ENCODE measurements at regions not wholly inside any gene's neighbourhood (a gene's known extent, or its start where the extent isn't known, plus 50 kb on each side); places are given as distances from the start of the nearest gene placed in this dataset.

DNA sequence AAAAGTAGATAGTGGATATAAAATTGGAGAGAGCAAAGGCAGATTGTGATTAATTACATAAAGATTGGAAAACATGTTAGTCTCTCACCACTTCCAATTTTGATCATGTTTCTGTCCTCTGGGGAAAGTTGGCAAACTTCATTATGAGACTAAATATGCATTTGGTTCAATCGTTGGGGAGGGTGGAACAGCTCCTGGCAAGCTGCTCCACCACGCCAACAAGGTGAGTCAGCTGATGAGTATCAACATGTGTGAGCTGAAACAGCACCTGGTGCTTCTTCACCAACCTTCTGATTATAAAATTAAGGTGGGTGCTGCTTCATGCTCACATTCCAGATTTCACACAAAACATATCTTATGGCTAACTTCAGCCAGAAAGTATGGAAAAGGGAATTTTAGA is 1784.6 kb downstream of the SLITRK5 start:
- no peak overlapping the region for H3K9ac ChIP-seq (ENCODE audit: low read depth in 1 of 2, low read length in 2 of 2)
- no peaks in the 10 kb centered on the region for H3K4me1 ChIP-seq (ENCODE audit: control insufficient read depth in 4 of 4, insufficient read depth in 4 of 4, low read length in 3 of 4)
- no peaks in the 10 kb centered on the region for H3K9me3 ChIP-seq (ENCODE audit: control insufficient read depth in 4 of 4, low read length in 3 of 4)
- H3K4me3 ChIP-seq (ENCODE audit: low read depth in 1 of 3, low read length in 3 of 3) = no peak overlapping the region
- TF ChIP-seq YY1 (IDR thresholded peaks at IDR 0.05) = no peak
- TF ChIP-seq TAF1 (conservative IDR thresholded peaks at IDR 0.05) = no peak
- TF ChIP-seq, protein P1, sequence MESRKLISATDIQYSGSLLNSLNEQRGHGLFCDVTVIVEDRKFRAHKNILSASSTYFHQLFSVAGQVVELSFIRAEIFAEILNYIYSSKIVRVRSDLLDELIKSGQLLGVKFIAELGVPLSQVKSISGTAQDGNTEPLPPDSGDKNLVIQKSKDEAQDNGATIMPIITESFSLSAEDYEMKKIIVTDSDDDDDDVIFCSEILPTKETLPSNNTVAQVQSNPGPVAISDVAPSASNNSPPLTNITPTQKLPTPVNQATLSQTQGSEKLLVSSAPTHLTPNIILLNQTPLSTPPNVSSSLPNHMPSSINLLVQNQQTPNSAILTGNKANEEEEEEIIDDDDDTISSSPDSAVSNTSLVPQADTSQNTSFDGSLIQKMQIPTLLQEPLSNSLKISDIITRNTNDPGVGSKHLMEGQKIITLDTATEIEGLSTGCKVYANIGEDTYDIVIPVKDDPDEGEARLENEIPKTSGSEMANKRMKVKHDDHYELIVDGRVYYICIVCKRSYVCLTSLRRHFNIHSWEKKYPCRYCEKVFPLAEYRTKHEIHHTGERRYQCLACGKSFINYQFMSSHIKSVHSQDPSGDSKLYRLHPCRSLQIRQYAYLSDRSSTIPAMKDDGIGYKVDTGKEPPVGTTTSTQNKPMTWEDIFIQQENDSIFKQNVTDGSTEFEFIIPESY (IDR thresholded peaks at IDR 0.05) = no peak
- no peak for TF ChIP-seq JUND (IDR thresholded peaks at IDR 0.05)
- TF ChIP-seq FOXA2 (IDR thresholded peaks at IDR 0.05) = no peak
- TF ChIP-seq GABPA (IDR thresholded peaks at IDR 0.05 in 1 of 2, conservative IDR thresholded peaks at IDR 0.05 in 1 of 2) = no peak
- no peak for TF ChIP-seq EGR1 (IDR thresholded peaks at IDR 0.05; ENCODE audit: low read depth in 2 of 2)
- no peak for TF ChIP-seq NR2F2 (IDR thresholded peaks at IDR 0.05)
- no peak for TF ChIP-seq HNF4G (IDR thresholded peaks at IDR 0.05)
- DNase-seq (ENCODE audit: low spot score) = no peak
- WGBS = 67% methylated on average over 2 of the region's 2 CpGs
- H3K36me3 ChIP-seq (ENCODE audit: control insufficient read depth in 4 of 4, insufficient read depth in 3 of 4, low read depth in 1 of 4, low read length in 3 of 4) = no peaks in the 10 kb centered on the region
- H3K27me3 ChIP-seq (ENCODE audit: control insufficient read depth in 4 of 4, insufficient read depth in 4 of 4, low read length in 3 of 4) = no peaks in the 10 kb centered on the region
- H3K27ac ChIP-seq (ENCODE audit: low read depth in 1 of 2, low read length in 2 of 2) = no peak overlapping the region

DNA sequence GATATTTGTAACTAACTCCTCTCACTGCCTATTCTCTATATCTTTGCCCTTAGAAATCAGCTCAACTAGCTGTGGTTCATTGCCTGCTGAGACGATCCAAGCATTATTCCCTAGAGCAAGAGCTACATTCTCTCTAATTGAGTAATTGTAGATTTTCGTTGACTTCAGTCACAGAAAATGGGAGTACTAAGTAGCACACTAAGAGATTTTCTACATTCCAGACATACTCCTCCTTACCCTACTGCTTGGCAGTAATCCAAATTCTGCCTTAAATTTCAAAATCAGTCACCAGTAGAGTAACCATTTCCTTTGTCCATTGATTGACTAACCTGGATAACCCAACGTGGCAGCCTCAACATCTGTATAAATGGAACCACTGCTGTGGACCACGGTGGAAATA is 1786.8 kb downstream of the SLITRK5 start:
- no peaks in the 10 kb centered on the region for H3K27me3 ChIP-seq (ENCODE audit: control insufficient read depth in 4 of 4, insufficient read depth in 4 of 4, low read length in 3 of 4)
- no peak overlapping the region for H3K4me3 ChIP-seq (ENCODE audit: low read depth in 1 of 3, low read length in 3 of 3)
- H3K9ac ChIP-seq (ENCODE audit: low read depth in 1 of 2, low read length in 2 of 2) = no peak overlapping the region
- H3K27ac ChIP-seq (ENCODE audit: low read depth in 1 of 2, low read length in 2 of 2) = no peak overlapping the region
- WGBS = 59% methylated on average over 4 of the region's 4 CpGs
- DNase-seq (ENCODE audit: low spot score) = no peak
- TF ChIP-seq FOXA1 (IDR thresholded peaks at IDR 0.05) (no peak), FOXA2 (IDR thresholded peaks at IDR 0.05) (no peak), EGR1 (IDR thresholded peaks at IDR 0.05; ENCODE audit: low read depth in 2 of 2) (no peak), JUND (IDR thresholded peaks at IDR 0.05) (no peak)
- TF ChIP-seq, protein P1 (IDR thresholded peaks at IDR 0.05) = no peak
- TF ChIP-seq, protein P2, sequence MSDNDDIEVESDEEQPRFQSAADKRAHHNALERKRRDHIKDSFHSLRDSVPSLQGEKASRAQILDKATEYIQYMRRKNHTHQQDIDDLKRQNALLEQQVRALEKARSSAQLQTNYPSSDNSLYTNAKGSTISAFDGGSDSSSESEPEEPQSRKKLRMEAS (IDR thresholded peaks at IDR 0.05) = no peak
- H3K36me3 ChIP-seq (ENCODE audit: control insufficient read depth in 4 of 4, insufficient read depth in 3 of 4, low read depth in 1 of 4, low read length in 3 of 4) = no peaks in the 10 kb centered on the region
- no peaks in the 10 kb centered on the region for H3K9me3 ChIP-seq (ENCODE audit: control insufficient read depth in 4 of 4, low read length in 3 of 4)
- H3K4me1 ChIP-seq (ENCODE audit: control insufficient read depth in 4 of 4, insufficient read depth in 4 of 4, low read length in 3 of 4) = no peaks in the 10 kb centered on the region

DNA sequence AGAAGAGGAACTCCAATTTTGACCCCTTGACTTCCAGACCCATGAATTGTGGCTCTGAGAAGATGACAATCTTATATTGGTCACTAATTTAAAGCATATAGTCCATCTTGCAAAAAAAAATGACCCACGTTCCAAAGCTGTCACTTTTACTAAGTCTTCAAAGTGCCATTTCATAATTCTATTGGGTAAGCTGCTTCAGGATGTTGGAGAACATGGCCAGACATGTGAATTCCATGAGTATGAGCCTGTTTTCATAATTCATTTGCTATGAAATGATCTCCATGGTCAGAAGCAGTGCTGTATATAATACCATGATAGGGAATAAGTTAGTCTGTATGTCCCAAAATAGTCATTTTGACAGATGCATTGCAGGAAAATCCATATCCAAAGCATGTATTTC is 1787.3 kb downstream of the SLITRK5 start:
- Histone ChIP-seq H3K9me3 (ENCODE audit: control insufficient read depth in 4 of 4, low read length in 3 of 4) (no peaks in the 10 kb centered on the region), H3K4me3 (ENCODE audit: low read depth in 1 of 3, low read length in 3 of 3) (no peak overlapping the region), H3K4me1 (ENCODE audit: control insufficient read depth in 4 of 4, insufficient read depth in 4 of 4, low read length in 3 of 4) (no peaks in the 10 kb centered on the region), H3K36me3 (ENCODE audit: control insufficient read depth in 4 of 4, insufficient read depth in 3 of 4, low read depth in 1 of 4, low read length in 3 of 4) (no peaks in the 10 kb centered on the region), H3K27ac (ENCODE audit: low read depth in 1 of 2, low read length in 2 of 2) (no peak overlapping the region), H3K9ac (ENCODE audit: low read depth in 1 of 2, low read length in 2 of 2) (no peak overlapping the region), H3K27me3 (ENCODE audit: control insufficient read depth in 4 of 4, insufficient read depth in 4 of 4, low read length in 3 of 4) (no peaks in the 10 kb centered on the region)
- no peak for DNase-seq (ENCODE audit: low spot score)
- WGBS = 83% methylated on average over 1 of the region's 1 CpG
- TF ChIP-seq NR2F2 (IDR thresholded peaks at IDR 0.05) = no peak
- TF ChIP-seq SP1 (IDR thresholded peaks at IDR 0.05) = no peak
- no peak for TF ChIP-seq HNF4G (IDR thresholded peaks at IDR 0.05)
- TF ChIP-seq, protein P3, sequence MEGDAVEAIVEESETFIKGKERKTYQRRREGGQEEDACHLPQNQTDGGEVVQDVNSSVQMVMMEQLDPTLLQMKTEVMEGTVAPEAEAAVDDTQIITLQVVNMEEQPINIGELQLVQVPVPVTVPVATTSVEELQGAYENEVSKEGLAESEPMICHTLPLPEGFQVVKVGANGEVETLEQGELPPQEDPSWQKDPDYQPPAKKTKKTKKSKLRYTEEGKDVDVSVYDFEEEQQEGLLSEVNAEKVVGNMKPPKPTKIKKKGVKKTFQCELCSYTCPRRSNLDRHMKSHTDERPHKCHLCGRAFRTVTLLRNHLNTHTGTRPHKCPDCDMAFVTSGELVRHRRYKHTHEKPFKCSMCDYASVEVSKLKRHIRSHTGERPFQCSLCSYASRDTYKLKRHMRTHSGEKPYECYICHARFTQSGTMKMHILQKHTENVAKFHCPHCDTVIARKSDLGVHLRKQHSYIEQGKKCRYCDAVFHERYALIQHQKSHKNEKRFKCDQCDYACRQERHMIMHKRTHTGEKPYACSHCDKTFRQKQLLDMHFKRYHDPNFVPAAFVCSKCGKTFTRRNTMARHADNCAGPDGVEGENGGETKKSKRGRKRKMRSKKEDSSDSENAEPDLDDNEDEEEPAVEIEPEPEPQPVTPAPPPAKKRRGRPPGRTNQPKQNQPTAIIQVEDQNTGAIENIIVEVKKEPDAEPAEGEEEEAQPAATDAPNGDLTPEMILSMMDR (IDR thresholded peaks at IDR 0.05; ENCODE audit: low read depth, low read length, missing input control) = no peak
- TF ChIP-seq, protein P4, sequence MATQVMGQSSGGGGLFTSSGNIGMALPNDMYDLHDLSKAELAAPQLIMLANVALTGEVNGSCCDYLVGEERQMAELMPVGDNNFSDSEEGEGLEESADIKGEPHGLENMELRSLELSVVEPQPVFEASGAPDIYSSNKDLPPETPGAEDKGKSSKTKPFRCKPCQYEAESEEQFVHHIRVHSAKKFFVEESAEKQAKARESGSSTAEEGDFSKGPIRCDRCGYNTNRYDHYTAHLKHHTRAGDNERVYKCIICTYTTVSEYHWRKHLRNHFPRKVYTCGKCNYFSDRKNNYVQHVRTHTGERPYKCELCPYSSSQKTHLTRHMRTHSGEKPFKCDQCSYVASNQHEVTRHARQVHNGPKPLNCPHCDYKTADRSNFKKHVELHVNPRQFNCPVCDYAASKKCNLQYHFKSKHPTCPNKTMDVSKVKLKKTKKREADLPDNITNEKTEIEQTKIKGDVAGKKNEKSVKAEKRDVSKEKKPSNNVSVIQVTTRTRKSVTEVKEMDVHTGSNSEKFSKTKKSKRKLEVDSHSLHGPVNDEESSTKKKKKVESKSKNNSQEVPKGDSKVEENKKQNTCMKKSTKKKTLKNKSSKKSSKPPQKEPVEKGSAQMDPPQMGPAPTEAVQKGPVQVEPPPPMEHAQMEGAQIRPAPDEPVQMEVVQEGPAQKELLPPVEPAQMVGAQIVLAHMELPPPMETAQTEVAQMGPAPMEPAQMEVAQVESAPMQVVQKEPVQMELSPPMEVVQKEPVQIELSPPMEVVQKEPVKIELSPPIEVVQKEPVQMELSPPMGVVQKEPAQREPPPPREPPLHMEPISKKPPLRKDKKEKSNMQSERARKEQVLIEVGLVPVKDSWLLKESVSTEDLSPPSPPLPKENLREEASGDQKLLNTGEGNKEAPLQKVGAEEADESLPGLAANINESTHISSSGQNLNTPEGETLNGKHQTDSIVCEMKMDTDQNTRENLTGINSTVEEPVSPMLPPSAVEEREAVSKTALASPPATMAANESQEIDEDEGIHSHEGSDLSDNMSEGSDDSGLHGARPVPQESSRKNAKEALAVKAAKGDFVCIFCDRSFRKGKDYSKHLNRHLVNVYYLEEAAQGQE (IDR thresholded peaks at IDR 0.05) = no peak
- TF ChIP-seq, protein P5, sequence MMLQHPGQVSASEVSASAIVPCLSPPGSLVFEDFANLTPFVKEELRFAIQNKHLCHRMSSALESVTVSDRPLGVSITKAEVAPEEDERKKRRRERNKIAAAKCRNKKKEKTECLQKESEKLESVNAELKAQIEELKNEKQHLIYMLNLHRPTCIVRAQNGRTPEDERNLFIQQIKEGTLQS (IDR thresholded peaks at IDR 0.05) = no peak
- no peak for TF ChIP-seq TAF1 (conservative IDR thresholded peaks at IDR 0.05)
- TF ChIP-seq RAD21 (IDR thresholded peaks at IDR 0.05) = no peak
- TF ChIP-seq RXRA (IDR thresholded peaks at IDR 0.05) = no peak
- no peak for TF ChIP-seq FOXA1 (IDR thresholded peaks at IDR 0.05)
- TF ChIP-seq JUND (IDR thresholded peaks at IDR 0.05) = no peak
- no peak for TF ChIP-seq FOXA2 (IDR thresholded peaks at IDR 0.05)
- TF ChIP-seq HNF4A (conservative IDR thresholded peaks at IDR 0.05) = no peak
- TF ChIP-seq YY1 (IDR thresholded peaks at IDR 0.05) = no peak
- TF ChIP-seq GABPA (IDR thresholded peaks at IDR 0.05 in 1 of 2, conservative IDR thresholded peaks at IDR 0.05 in 1 of 2) = no peak
- no peak for TF ChIP-seq EGR1 (IDR thresholded peaks at IDR 0.05; ENCODE audit: low read depth in 2 of 2)

All from liver (tissue), 8 donors.